Keratinocyte (primary cell): ENCODE measurements at regions not wholly inside any gene's neighbourhood (a gene's known extent, or its start where the extent isn't known, plus 50 kb on each side); places are given as distances from the start of the nearest gene placed in this dataset.

Experiments
- CTCF ChIP-seq, 3 experiments: IDR thresholded peaks in 1 of 3; conservative IDR thresholded peaks in 1 of 3; optimal IDR thresholded peaks in 1 of 3; 2 replicates in 2 of 3; 3 replicates in 1 of 3; pipeline versions ENCODE3 to v1.5.1; 2011; ENCODE audit warnings: low read length in 3 of 3, mild to moderate bottlenecking in 3 of 3, moderate library complexity in 2 of 3, control low read depth in 1 of 3, inconsistent platforms in 1 of 3; ENCODE audit not compliant: insufficient read depth in 2 of 3; ENCODE audit errors: extremely low read depth in 1 of 3
- EZH2 ChIP-seq: IDR thresholded peaks from one replicate; pipeline ENCODE4 v1.6.1; 2012; ENCODE audit warnings: inconsistent platforms, mild to moderate bottlenecking, low read length, moderate library complexity

- TF ChIP-seq EZH2, result no peak
- TF ChIP-seq CTCF (optimal IDR thresholded peaks at IDR 0.05 in 1 of 3, IDR thresholded peaks at IDR 0.05 in 1 of 3, conservative IDR thresholded peaks at IDR 0.05 in 1 of 3; ENCODE audit: extremely low read depth in 1 of 3, insufficient read depth in 2 of 3, low read length in 3 of 3), result no peak
Measured at GRCh38 chr12:125249932-125250331, 184.7 kb downstream of the AACS start.
